Neutrophil (primary cell): ENCODE measurements at regions not wholly inside any gene's neighbourhood (a gene's known extent, or its start where the extent isn't known, plus 50 kb on each side); places are given as distances from the start of the nearest gene placed in this dataset.

Source experiments
- H3K27ac ChIP-seq: fragments of 200-600 bp; sonication (generic); 2 replicates; pipeline ENCODE4 v1.5.1; 2016; ENCODE audit warnings: mild to moderate bottlenecking, moderate library complexity
- H3K27me3 ChIP-seq: fragments of 200-600 bp; sonication (generic); 2 replicates; pipeline ENCODE4 v1.6.0; 2016; ENCODE audit warnings: mild to moderate bottlenecking
- H3K36me3 ChIP-seq: fragments of 200-600 bp; sonication (generic); 2 replicates; pipeline ENCODE4 v1.5.1; 2017
- H3K4me1 ChIP-seq, 2 experiments: fragments of 200-600 bp in 1 of 2; sonication (generic) in 1 of 2; 1 replicate in 1 of 2; 2 replicates in 1 of 2; pipeline versions ENCODE4 v1.5.1 to v1.6.1; 2013 to 2016; ENCODE audit warnings: low read depth in 1 of 2, low read length in 1 of 2, mild to moderate bottlenecking in 1 of 2, moderate library complexity in 1 of 2; ENCODE audit not compliant: control insufficient read depth in 1 of 2, insufficient read depth in 1 of 2
- H3K4me3 ChIP-seq, 2 experiments: fragments of 200-600 bp in 1 of 2; sonication (generic) in 1 of 2; 1 replicate in 1 of 2; 2 replicates in 1 of 2; pipeline ENCODE4 v1.5.1; 2013 to 2016; ENCODE audit warnings: low read depth in 1 of 2, low read length in 1 of 2, mild to moderate bottlenecking in 1 of 2, moderate library complexity in 1 of 2
- H3K9me3 ChIP-seq: fragments of 200-600 bp; sonication (generic); 2 replicates; pipeline ENCODE4 v1.5.1; 2016
- CTCF ChIP-seq: fragments of 200-600 bp; sonication (generic); IDR thresholded peaks from 2 replicates; pipeline ENCODE4 v1.5.1; 2016; ENCODE audit warnings: antibody characterized with exemption

- Histone ChIP-seq H3K36me3 (no peaks in the 10 kb centered on the region), H3K4me3 (no peak overlapping the region), H3K27me3 (no peaks in the 10 kb centered on the region), H3K4me1 (no peaks in the 10 kb centered on the region), H3K27ac (no peak overlapping the region), H3K9me3 (no peaks in the 10 kb centered on the region)
- TF ChIP-seq CTCF: no peak
Observed at GRCh38 chr20:57781901-57782300, 72.1 kb upstream of the PMEPA1 start.

- H3K27ac ChIP-seq: no peak overlapping the region
- H3K27me3 ChIP-seq: no peaks in the 10 kb centered on the region
- H3K4me3 ChIP-seq: no peak overlapping the region
- H3K36me3 ChIP-seq: no peaks in the 10 kb centered on the region
- no peak for TF ChIP-seq CTCF
- H3K4me1 ChIP-seq: no peaks in the 10 kb centered on the region
- no peaks in the 10 kb centered on the region for H3K9me3 ChIP-seq
Observed at GRCh38 chr20:57780906-57781305, 71.1 kb upstream of the PMEPA1 start.

GRCh38 chr20:57780398-57780797 is 70.6 kb upstream of the PMEPA1 start:
- Histone ChIP-seq H3K4me3 (no peak overlapping the region), H3K27ac (no peak overlapping the region), H3K27me3 (no peaks in the 10 kb centered on the region), H3K4me1 (no peaks in the 10 kb centered on the region), H3K9me3 (no peaks in the 10 kb centered on the region), H3K36me3 (no peaks in the 10 kb centered on the region)
- no peak for TF ChIP-seq CTCF

GRCh38 chr20:57779401-57780003 is 69.7 kb upstream of the PMEPA1 start:
- no peak for TF ChIP-seq CTCF

GRCh38 chr20:57777911-57778310 is 68.1 kb upstream of the PMEPA1 start:
- no peak for TF ChIP-seq CTCF
- Histone ChIP-seq H3K27ac (no peak overlapping the region), H3K4me3 (no peak overlapping the region), H3K36me3 (no peaks in the 10 kb centered on the region), H3K9me3 (no peaks in the 10 kb centered on the region), H3K27me3 (no peaks in the 10 kb centered on the region), H3K4me1 (no peaks in the 10 kb centered on the region)

More at GRCh38 chr20:57779401-57780003, 69.7 kb upstream of the PMEPA1 start:
- Histone ChIP-seq H3K4me1 (no peaks in the 10 kb centered on the region), H3K27ac (no peak overlapping the region), H3K9me3 (no peaks in the 10 kb centered on the region), H3K36me3 (no peaks in the 10 kb centered on the region), H3K4me3 (no peak overlapping the region), H3K27me3 (no peaks in the 10 kb centered on the region)

GRCh38 chr20:57774951-57775350 is 65.1 kb upstream of the PMEPA1 start:
- H3K4me1 ChIP-seq: no peaks in the 10 kb centered on the region
- no peaks in the 10 kb centered on the region for H3K27me3 ChIP-seq
- no peak overlapping the region for H3K4me3 ChIP-seq
- no peaks in the 10 kb centered on the region for H3K9me3 ChIP-seq
- no peaks in the 10 kb centered on the region for H3K36me3 ChIP-seq
- no peak overlapping the region for H3K27ac ChIP-seq
- TF ChIP-seq CTCF: no peak
